Heart right ventricle (tissue), 16 donors: ENCODE measurements at regions not wholly inside any gene's neighbourhood (a gene's known extent, or its start where the extent isn't known, plus 50 kb on each side); places are given as distances from the start of the nearest gene placed in this dataset.

Source experiments
- ATAC-seq, 8 donors: fragments of 200-7000 bp; cut with Tn5 transposase; one replicate each; pipeline ENCODE4 v1.9.1; 2020; ENCODE audit warnings: mild to moderate bottlenecking in 8 of 8, moderate library complexity in 8 of 8, moderate number of reproducible peaks in 1 of 8
- DNase-seq, 2 donors: peaks; one replicate each; pipeline ENCODE4 v3.0.0-alpha.2; 2020
- H3K27ac ChIP-seq, 10 donors: fragments of 200-600 bp; sonication (generic) in 2 of 10; one replicate each; pipeline versions ENCODE4 v1.5.0 to v1.8.0; 2020 to 2022; ENCODE audit warnings: mild to moderate bottlenecking in 3 of 10
- H3K27me3 ChIP-seq, 7 donors: fragments of 200-600 bp; one replicate each; pipeline ENCODE4 v1.8.0; 2021 to 2022; ENCODE audit warnings: mild to moderate bottlenecking in 2 of 7
- H3K36me3 ChIP-seq, 9 donors: fragments of 200-600 bp; sonication (generic) in 1 of 9; one replicate each; pipeline versions ENCODE4 v1.5.0 to v1.8.0; 2020 to 2022; ENCODE audit warnings: mild to moderate bottlenecking in 2 of 9
- H3K4me1 ChIP-seq, 9 donors: fragments of 200-600 bp; sonication (generic) in 1 of 9; one replicate each; pipeline versions ENCODE4 v1.5.0 to v1.8.0; 2020 to 2022; ENCODE audit warnings: mild to moderate bottlenecking in 4 of 9
- H3K4me3 ChIP-seq, 10 donors: fragments of 200-600 bp; sonication (generic) in 2 of 10; one replicate each; pipeline versions ENCODE4 v1.5.0 to v1.8.0; 2020 to 2022; ENCODE audit warnings: mild to moderate bottlenecking in 7 of 10, moderate library complexity in 2 of 10
- H3K9me3 ChIP-seq, 11 donors: fragments of 200-600 bp in 10 of 11; sonication (generic) in 2 of 11; one replicate each; pipeline versions ENCODE4 v1.5.0 to v1.8.0; 2013 to 2022; ENCODE audit warnings: mild to moderate bottlenecking in 2 of 11, control low read depth in 1 of 11, moderate library complexity in 1 of 11
- CTCF ChIP-seq, 9 donors: fragments of 200-600 bp; sonication (generic) in 2 of 9; IDR thresholded peaks; one replicate each; pipeline versions ENCODE4 v1.5.0 to v1.8.0; 2021 to 2022; ENCODE audit warnings: antibody characterized with exemption in 9 of 9, mild to moderate bottlenecking in 5 of 9, moderate library complexity in 1 of 9
- WGBS, 2 donors: extraction: QIAGEN DNeasy Blood & Tissue Kit; methylation state at CpG; one replicate each; pipeline ENCODE4 v1.1.7; 2013; ENCODE audit warnings: inconsistent platforms in 1 of 2; 5-methylcytosine and 5-hydroxymethylcytosine counted together
- intact Hi-C, 10 donors: fragments of 100-400 bp; cut with DNase I; formaldehyde crosslinking; loops; one replicate each; pipeline versions ENCODE4 v1.11.1 to v1.14.2; 2022
- donor health status: Arrhythmogenic right ventricular cardiomyopathy.
- donor health status: ischemic (EF 13 %, LVEDD 7.1; RV severe dilation, severe dysfunction).
- donor health status: healthy with polysubstance abuse.
- donor health status: DM: no; HTN: yes; CAD: no.
- donor health status: DM: no; HTN: no; CAD: no.
- donor health status: ischemic (EF 25% LVEDD 6.9; RV normal size, moderate dysfunction).
- donor health status: ischemic (EF 25% LVEDD 5.7; RV mildly dilated, moderate dysfunction).
- donor health status: healthy.
- donor health status: DM: yes; HTN: yes; CAD: no.
- donor health status: Ischemic cardiomyopathy.
- donor health status: ischemic (EF 35%, LVEDD 5.7; RV mildly dilated, moderate dysfunction).
- donor health status: nonischemic (EF 11% LVEDD 7.7; RV severe dilation, severe dysfunction).
- donor health status: DM: yes; HTN: yes; CAD: no.
- donor health status: PGD.
- donor health status: ischemic (EF 29% LVEDD 5.4; RV normal size, mild dysfunction).
- donor health status: nonischemic (EF 23%, LVEDD 6.1; RV moderate dilation, normal function).

GRCh38 chr11:42521994-42522393 is 789.8 kb upstream of the API5 start:
- no peak for ATAC-seq
- intact Hi-C loops: loop anchor here in 8 of 10 donors (2.0 to 10.0 kb wide), 4 partner anchors 1057 to 1065 kb away; partner anchors contain the start of gene LRRC4C (in 1 of the 8)
- H3K4me1 ChIP-seq: peaks cover 0 to 4% (median 0%) of the 10 kb centered on the region in 9 donors
- WGBS, 2 donors: 59 to 61% methylated on average over 4 of the region's 4 CpGs
- no peak overlapping the region for H3K27ac ChIP-seq
- no peak overlapping the region for H3K4me3 ChIP-seq
- DNase-seq: no peak
- H3K36me3 ChIP-seq: no peaks in the 10 kb centered on the region
- H3K27me3 ChIP-seq: peaks cover 0 to 19% (median 0%) of the 10 kb centered on the region in 7 donors
- no peak for TF ChIP-seq CTCF (IDR thresholded peaks at IDR 0.05)
- no peaks in the 10 kb centered on the region for H3K9me3 ChIP-seq

DNA sequence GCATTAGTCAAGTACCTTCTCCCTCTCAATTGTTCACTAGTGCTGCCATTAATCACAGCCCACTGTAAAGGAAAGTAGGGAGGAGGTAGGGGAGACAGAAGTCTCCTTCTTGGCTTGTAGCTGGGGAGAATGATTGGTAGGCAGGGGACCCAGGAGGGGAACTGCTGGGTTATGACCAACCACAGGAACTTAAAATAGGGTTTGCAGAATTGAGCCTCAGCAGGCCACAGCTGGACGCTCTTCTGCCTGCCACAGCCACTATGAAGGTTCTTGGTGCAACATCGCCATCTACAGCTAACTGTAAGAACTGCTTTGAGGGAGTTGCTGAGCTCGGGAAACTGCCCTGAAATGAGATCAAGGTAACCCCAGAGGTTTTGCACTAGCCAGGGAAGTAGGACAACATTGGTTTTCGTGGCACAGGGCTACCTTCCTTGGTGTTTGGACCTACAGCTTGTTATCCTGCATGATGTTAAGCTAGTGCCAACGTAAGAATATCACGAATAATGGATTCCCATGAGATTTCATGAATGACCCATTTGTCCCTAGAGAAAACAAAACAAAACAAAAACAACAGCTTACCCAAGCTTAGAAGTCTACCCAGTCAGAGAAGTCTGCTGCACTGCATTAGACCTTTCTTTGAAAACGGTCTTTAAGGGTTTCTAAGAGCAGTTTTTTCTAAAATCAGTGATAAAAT is 787.1 kb upstream of the API5 start:
- H3K4me3 ChIP-seq: no peak overlapping the region
- no peaks in the 10 kb centered on the region for H3K9me3 ChIP-seq
- peaks cover 0 to 22% (median 0%) of the 10 kb centered on the region in 7 donors for H3K27me3 ChIP-seq
- TF ChIP-seq CTCF (IDR thresholded peaks at IDR 0.05): peak; percentile 23 to 76 (median 69)
- intact Hi-C loops: loop anchor here in 7 of 10 donors (5.0 to 10.0 kb wide), 3 partner anchors 1060 to 1067 kb away; partner anchors contain the start of gene LRRC4C (in 1 of the 7)
- 4 to 5% methylated on average over 7 of the region's 7 CpGs for WGBS, 2 donors
- ATAC-seq (peak in 6 of 8 donors; percentile 48 to 72 (median 54)), DNase-seq (peak in 1 of 2 donors; percentile 29)
- H3K4me1 ChIP-seq: peaks cover 0 to 4% (median 0%) of the 10 kb centered on the region in 9 donors
- no peaks in the 10 kb centered on the region for H3K36me3 ChIP-seq
- no peak overlapping the region for H3K27ac ChIP-seq

DNA sequence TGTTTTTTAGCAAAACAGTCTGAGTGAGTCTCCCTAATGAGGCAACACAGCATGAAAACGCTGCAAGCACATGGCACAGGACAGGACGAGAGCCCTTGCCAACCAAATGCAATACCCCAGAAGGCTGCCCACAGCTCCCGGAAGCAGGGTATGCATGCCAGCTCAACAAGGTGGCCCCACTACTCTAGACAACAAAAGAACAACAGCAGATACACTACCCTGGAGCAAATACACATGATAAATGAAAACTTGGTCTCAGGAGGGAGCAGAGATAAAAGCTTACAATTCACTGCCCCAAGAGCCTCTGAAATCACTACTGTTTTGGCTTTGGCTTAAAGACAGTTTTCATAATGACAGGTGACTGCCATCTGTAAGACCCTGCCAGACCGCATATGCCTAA is 785.4 kb upstream of the API5 start:
- no peaks in the 10 kb centered on the region for H3K36me3 ChIP-seq
- H3K27ac ChIP-seq: no peak overlapping the region
- DNase-seq (no peak), ATAC-seq (no peak)
- H3K4me3 ChIP-seq: no peak overlapping the region
- 50 to 55% methylated on average over 4 of the region's 4 CpGs for WGBS, 2 donors
- no peaks in the 10 kb centered on the region for H3K9me3 ChIP-seq
- intact Hi-C loops: loop anchor here in 3 of 10 donors (10.0 kb wide), 1 partner anchor 1062 kb away; no protein-coding TSS in a partner anchor
- H3K27me3 ChIP-seq: peaks cover 0 to 22% (median 0%) of the 10 kb centered on the region in 7 donors
- H3K4me1 ChIP-seq: peaks cover 0 to 4% (median 0%) of the 10 kb centered on the region in 9 donors
- TF ChIP-seq CTCF (IDR thresholded peaks at IDR 0.05): no peak

GRCh38 chr11:42528471-42528870 is 783.3 kb upstream of the API5 start:
- TF ChIP-seq CTCF (IDR thresholded peaks at IDR 0.05): no peak
- DNase-seq: no peak
- Histone ChIP-seq H3K4me1 (peaks cover 0 to 4% (median 0%) of the 10 kb centered on the region in 9 donors), H3K36me3 (no peaks in the 10 kb centered on the region), H3K27ac (no peak overlapping the region), H3K9me3 (no peaks in the 10 kb centered on the region), H3K4me3 (no peak overlapping the region), H3K27me3 (peaks cover 0 to 22% (median 0%) of the 10 kb centered on the region in 7 donors)
- 92 to 95% methylated on average over 2 of the region's 2 CpGs for WGBS, 2 donors
- intact Hi-C loops: loop anchor here in 3 of 10 donors (10.0 kb wide), 1 partner anchor 1064 kb away; no protein-coding TSS in a partner anchor
- no peak for ATAC-seq
